ENCODE measurements at regions not wholly inside any gene's neighbourhood (a gene's known extent, or its start where the extent isn't known, plus 50 kb on each side); places are given as distances from the start of the nearest gene placed in this dataset.
"Not testable (repeated sequence)": the region's sequence is repeated elsewhere in the genome, so short reads cannot be mapped to it uniquely, and the experiment has no call there.

GRCh38 chr2:89291717-89292298 lies 600.3 kb downstream of the RPIA start:
- not testable (repeated sequence) for TF ChIP-seq USF2 (CRISPR knock-in tag; IDR thresholded peaks at IDR 0.05); CTCF (IDR thresholded peaks at IDR 0.05); AFF4 (CRISPR knock-in tag; IDR thresholded peaks at IDR 0.05; ENCODE audit: borderline replicate concordance); E2F4 (CRISPR knock-in tag; IDR thresholded peaks at IDR 0.05; ENCODE audit: borderline replicate concordance, low read depth); ERG (CRISPR knock-in tag; IDR thresholded peaks at IDR 0.05); TCF7 (CRISPR knock-in tag; IDR thresholded peaks at IDR 0.05; ENCODE audit: low read depth); ZNF425 (CRISPR knock-in tag; conservative IDR thresholded peaks at IDR 0.05); NFATC4 (CRISPR knock-in tag; IDR thresholded peaks at IDR 0.05)
